PC-9 (cell line): ENCODE measurements at regions not wholly inside any gene's neighbourhood (a gene's known extent, or its start where the extent isn't known, plus 50 kb on each side); places are given as distances from the start of the nearest gene placed in this dataset.

ENCODE experiments used
- BruUV-seq: library from RNA; stranded (reverse); fragments of 400-500 nt; replicated peaks from 2 replicates; lab custom pipeline; 2021; lab: Mats Ljungman, UMichigan
- CTCF ChIA-PET: fragments of 300-600 bp; sonication (Branson Sonifier 250); formaldehyde crosslinking; loops from one replicate; lab custom pipeline; 2022; ENCODE audit warnings: antibody characterized with exemption; lab: Charles Lee
- POLR2A ChIA-PET: fragments of 300-600 bp; sonication (Branson Sonifier 250); formaldehyde crosslinking; loops from one replicate; lab custom pipeline; 2022; ENCODE audit warnings: antibody characterized with exemption; ENCODE audit not compliant: unreplicated experiment; lab: Charles Lee
- DNase-seq, 2 experiments: peaks; one replicate each; pipeline versions ENCODE4 v3.0.0 to v3.0.0-alpha.2; 2015 to 2022; ENCODE audit warnings: mixed read lengths in 1 of 2
- H2AFZ ChIP-seq: fragments of 200-600 bp; sonication (generic); 2 replicates; pipeline ENCODE4 v1.8.1; 2017; ENCODE audit warnings: antibody characterized with exemption
- H3F3A ChIP-seq: fragments of 200-600 bp; sonication (generic); 2 replicates; pipeline ENCODE4 v1.8.1; 2017; ENCODE audit warnings: antibody characterized with exemption, mild to moderate bottlenecking, low read depth; ENCODE audit not compliant: insufficient read depth
- H3K27ac ChIP-seq: fragments of 200-600 bp; sonication (generic); 2 replicates; pipeline ENCODE4 v1.6.1; 2016; ENCODE audit warnings: mixed run types
- H3K27me3 ChIP-seq: fragments of 200-600 bp; sonication (generic); 2 replicates; pipeline ENCODE4 v1.6.1; 2016; ENCODE audit warnings: low read depth, mixed run types; ENCODE audit not compliant: insufficient read depth
- H3K36me3 ChIP-seq: fragments of 200-600 bp; sonication (generic); 2 replicates; pipeline ENCODE4 v1.6.1; 2016; ENCODE audit warnings: low read depth, mixed run types
- H3K4me1 ChIP-seq: fragments of 200-600 bp; sonication (generic); replicated peaks from 2 replicates; pipeline ENCODE4 v1.6.1; 2016; ENCODE audit warnings: mixed run types; ENCODE audit not compliant: insufficient read depth
- H3K4me2 ChIP-seq: fragments of 200-600 bp; sonication (generic); 2 replicates; pipeline ENCODE4 v1.6.1; 2017; ENCODE audit warnings: mixed run types
- H3K4me3 ChIP-seq: fragments of 200-600 bp; sonication (generic); 2 replicates; pipeline ENCODE4 v1.6.1; 2016; ENCODE audit warnings: mixed run types
- H3K79me2 ChIP-seq: fragments of 200-600 bp; sonication (generic); 2 replicates; pipeline ENCODE4 v1.6.1; 2017; ENCODE audit warnings: low read depth, mixed run types
- H3K9me2 ChIP-seq: fragments of 200-600 bp; sonication (generic); 2 replicates; pipeline ENCODE4 v1.8.1; 2017; ENCODE audit warnings: mild to moderate bottlenecking; ENCODE audit not compliant: insufficient read depth
- H3K9me3 ChIP-seq: fragments of 200-600 bp; sonication (generic); 2 replicates; pipeline ENCODE4 v1.8.1; 2016; ENCODE audit warnings: low read depth; ENCODE audit not compliant: insufficient read depth
- H4K20me1 ChIP-seq: fragments of 200-600 bp; sonication (generic); 2 replicates; pipeline ENCODE4 v1.8.1; 2017; ENCODE audit not compliant: insufficient read depth
- CTCF ChIP-seq: fragments of 200-600 bp; sonication (generic); conservative IDR thresholded peaks from 2 replicates; pipeline ENCODE4 v1.6.1; 2017; ENCODE audit warnings: mixed run types, antibody characterized with exemption, mild to moderate bottlenecking, moderate library complexity
- EZH2 ChIP-seq: fragments of 200-600 bp; sonication (generic); IDR thresholded peaks from 2 replicates; pipeline ENCODE4 v1.8.0; 2017; ENCODE audit warnings: antibody characterized with exemption, low read depth
- intact Hi-C: fragments of 100-400 bp; cut with micrococcal nuclease; formaldehyde crosslinking; loops from one replicate; pipeline ENCODE4 v1.10.0; 2022; ENCODE audit not compliant: unreplicated experiment

DNA sequence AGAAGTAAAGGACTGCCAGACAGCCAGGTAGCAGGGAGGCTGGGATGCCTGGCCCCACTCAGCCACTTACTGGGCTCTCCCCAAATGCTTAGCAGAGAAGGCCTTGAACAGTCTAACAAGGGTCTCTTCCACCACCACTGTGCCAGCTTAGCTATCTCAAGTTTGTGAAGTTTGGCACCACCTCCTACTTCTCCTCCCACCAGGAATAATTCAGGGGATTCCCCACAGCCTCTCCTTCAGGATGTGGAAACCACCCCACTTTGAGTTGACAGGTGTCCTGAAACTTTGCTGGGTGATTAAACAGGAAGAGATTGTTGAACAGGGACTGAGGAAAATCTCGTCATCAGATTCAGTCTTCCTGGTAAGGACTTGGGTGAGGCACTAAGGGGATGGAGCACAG is 59.4 kb upstream of the ATP1B1 start:
- Histone ChIP-seq H4K20me1 (no peaks in the 10 kb centered on the region), H3K9me2 (no peaks in the 10 kb centered on the region), H3K27ac (no peak overlapping the region), H3K27me3 (no peaks in the 10 kb centered on the region), H3K36me3 (no peaks in the 10 kb centered on the region), H3K79me2 (no peaks in the 10 kb centered on the region), H3K4me3 (no peak overlapping the region), H3F3A (no peaks in the 10 kb centered on the region; the same call in 1 of the 2 replicates), H2AFZ (no peak overlapping the region), H3K9me3 (no peaks in the 10 kb centered on the region), H3K4me1 (peaks cover 34% of the 10 kb centered on the region), H3K4me2 (no peak overlapping the region)
- BruUV-seq: no TSS peak
- intact Hi-C loops: no loop called here
- no peak for TF ChIP-seq CTCF
- TF ChIP-seq EZH2: no peak
- CTCF ChIA-PET: no interaction called here
- DNase-seq: no peak
- POLR2A ChIA-PET: no interaction called here

DNA sequence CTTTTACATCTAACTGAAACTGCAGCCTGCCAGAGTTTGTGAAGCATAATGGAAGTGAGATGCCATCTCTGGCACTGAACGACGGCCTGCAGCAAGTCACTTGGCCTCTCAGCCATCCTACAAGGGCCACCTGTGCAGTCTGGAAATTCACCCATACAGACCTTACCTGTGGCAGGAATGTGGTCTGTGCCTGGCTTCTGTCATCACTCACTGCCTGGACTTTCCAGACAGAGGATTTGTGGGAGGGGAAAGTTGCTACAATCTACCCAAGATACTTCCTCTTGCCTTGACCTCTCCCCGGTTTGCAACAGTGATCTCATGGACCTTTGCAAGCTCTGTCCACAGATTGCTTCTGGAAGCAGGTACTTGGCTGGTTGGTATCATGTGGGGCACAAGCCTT is 58.4 kb upstream of the ATP1B1 start:
- Histone ChIP-seq H3K27me3 (no peaks in the 10 kb centered on the region), H3K27ac (no peak overlapping the region), H3K9me2 (no peaks in the 10 kb centered on the region), H3K4me2 (no peak overlapping the region), H3F3A (no peaks in the 10 kb centered on the region; the same call in 1 of the 2 replicates), H3K79me2 (no peaks in the 10 kb centered on the region), H4K20me1 (no peaks in the 10 kb centered on the region), H3K36me3 (no peaks in the 10 kb centered on the region), H3K4me3 (no peak overlapping the region), H2AFZ (no peak overlapping the region), H3K4me1 (peaks cover 34% of the 10 kb centered on the region), H3K9me3 (no peaks in the 10 kb centered on the region)
- POLR2A ChIA-PET: no interaction called here
- intact Hi-C loops: no loop called here
- DNase-seq: peak in 1 of 2 experiments; percentile 53
- no peak for TF ChIP-seq CTCF
- no peak for TF ChIP-seq EZH2
- CTCF ChIA-PET: no interaction called here
- no TSS peak for BruUV-seq

GRCh38 chr1:169049258-169049938 is 57.1 kb upstream of the ATP1B1 start:
- Histone ChIP-seq H3K4me3 (no peak overlapping the region), H3K79me2 (no peaks in the 10 kb centered on the region), H3K36me3 (no peaks in the 10 kb centered on the region), H2AFZ (no peak overlapping the region), H3K4me2 (no peak overlapping the region), H3K4me1 (peaks cover 21% of the 10 kb centered on the region), H4K20me1 (no peaks in the 10 kb centered on the region), H3F3A (no peaks in the 10 kb centered on the region; the same call in 1 of the 2 replicates), H3K27me3 (no peaks in the 10 kb centered on the region), H3K9me2 (no peaks in the 10 kb centered on the region), H3K27ac (no peak overlapping the region), H3K9me3 (no peaks in the 10 kb centered on the region)
- ChIA-PET POLR2A (no interaction called here), CTCF (interaction anchor here (0.6 kb wide), 1 partner anchor 367 kb away, joined by 6 read pairs; no protein-coding TSS in a partner anchor)
- BruUV-seq: no TSS peak
- intact Hi-C loops: no loop called here
- no peak for DNase-seq
- TF ChIP-seq EZH2 (no peak), CTCF (no peak)
